ENCODE measurements at regions not wholly inside any gene's neighbourhood (a gene's known extent, or its start where the extent isn't known, plus 50 kb on each side); places are given as distances from the start of the nearest gene placed in this dataset.

GRCh38 chr4:167290678-167291077, 56.4 kb upstream of the SPOCK3 start:
- no peak for DNase-seq (ENCODE audit: low read depth in 3 of 3)

- no peak for DNase-seq (ENCODE audit: low read depth in 3 of 3)
These were observed 74.6 kb upstream of the SPOCK3 start for GRCh38 chr4:167308876-167309275.

- no peak for DNase-seq (ENCODE audit: low read depth in 3 of 3)
These were observed 87.0 kb upstream of the SPOCK3 start for GRCh38 chr4:167321299-167321698.

- no peak for DNase-seq (ENCODE audit: low read depth in 3 of 3)
These were observed 105.5 kb upstream of the SPOCK3 start for GRCh38 chr4:167339781-167340180.

- DNase-seq (ENCODE audit: low read depth in 3 of 3): no peak
These were observed 125.4 kb upstream of the SPOCK3 start for GRCh38 chr4:167359711-167360110.

- DNase-seq (ENCODE audit: low read depth in 3 of 3): no peak
These were observed 145.0 kb upstream of the SPOCK3 start for GRCh38 chr4:167379076-167379835.

GRCh38 chr4:167380964-167381363, 146.7 kb upstream of the SPOCK3 start:
- no peak for DNase-seq (ENCODE audit: low read depth in 3 of 3)

- no peak for DNase-seq (ENCODE audit: low read depth in 3 of 3)
These were observed 149.0 kb upstream of the SPOCK3 start for GRCh38 chr4:167383291-167383690.

- DNase-seq (ENCODE audit: low read depth in 3 of 3): no peak
These were observed 163.3 kb upstream of the SPOCK3 start for GRCh38 chr4:167397586-167397985.

GRCh38 chr4:167399201-167399600, 164.9 kb upstream of the SPOCK3 start:
- DNase-seq (ENCODE audit: low read depth in 3 of 3): no peak

- no peak for DNase-seq (ENCODE audit: low read depth in 3 of 3)
These were observed 171.9 kb upstream of the SPOCK3 start for GRCh38 chr4:167406181-167406580.

GRCh38 chr4:167415461-167415860, 181.2 kb upstream of the SPOCK3 start:
- no peak for DNase-seq (ENCODE audit: low read depth in 3 of 3)

- no peak for DNase-seq (ENCODE audit: low read depth in 3 of 3)
These were observed 185.3 kb upstream of the SPOCK3 start for GRCh38 chr4:167419468-167420140.

- DNase-seq (ENCODE audit: low read depth in 3 of 3): no peak
These were observed 186.9 kb upstream of the SPOCK3 start for GRCh38 chr4:167421201-167421600.

GRCh38 chr4:167424341-167425256, 190.3 kb upstream of the SPOCK3 start:
- no peak for DNase-seq (ENCODE audit: low read depth in 3 of 3)

GRCh38 chr4:167428156-167428555, 193.9 kb upstream of the SPOCK3 start:
- no peak for DNase-seq (ENCODE audit: low read depth in 3 of 3)

GRCh38 chr4:167431371-167431770, 197.1 kb upstream of the SPOCK3 start:
- no peak for DNase-seq (ENCODE audit: low read depth in 3 of 3)

- DNase-seq (ENCODE audit: low read depth in 3 of 3): no peak
These were observed 201.5 kb upstream of the SPOCK3 start for GRCh38 chr4:167435786-167436185.

- DNase-seq (ENCODE audit: low read depth in 3 of 3): no peak
These were observed 209.5 kb upstream of the SPOCK3 start for GRCh38 chr4:167443841-167444240.

- DNase-seq (ENCODE audit: low read depth in 3 of 3): no peak
These were observed 218.7 kb upstream of the SPOCK3 start for GRCh38 chr4:167452922-167453430.

- no peak for DNase-seq (ENCODE audit: low read depth in 3 of 3)
These were observed 222.3 kb upstream of the SPOCK3 start for GRCh38 chr4:167456619-167457018.

GRCh38 chr4:167469436-167469835, 235.1 kb upstream of the SPOCK3 start:
- DNase-seq (ENCODE audit: low read depth in 3 of 3): no peak
